Stimulated activated CD4-positive, alpha-beta T cell treated with anti-CD3 and anti-CD28 coated beads, Interleukin-12 subunit alpha, Interleukin-12 subunit beta, amount 100 ng/mL, for 48 hours (primary cell): ENCODE measurements at regions not wholly inside any gene's neighbourhood (a gene's known extent, or its start where the extent isn't known, plus 50 kb on each side); places are given as distances from the start of the nearest gene placed in this dataset.

Experiments
- DNase-seq, 3 donors: peaks; one replicate each; pipeline ENCODE4 v3.0.0-alpha.2; 2020; ENCODE audit warnings: low read depth in 2 of 3, low spot score in 1 of 3

GRCh38 chr21:38898422-38899096 is 92.8 kb downstream of the ETS2 start:
- no peak for DNase-seq

GRCh38 chr21:38897532-38898421 is 92.0 kb downstream of the ETS2 start:
- DNase-seq = no peak

- no peak for DNase-seq
Measured at GRCh38 chr21:38894899-38895298, 89.2 kb downstream of the ETS2 start.

GRCh38 chr21:38888991-38889561 is 83.3 kb downstream of the ETS2 start:
- DNase-seq = no peak

GRCh38 chr21:38887749-38888148 is 82.0 kb downstream of the ETS2 start:
- no peak for DNase-seq

- DNase-seq = no peak
Measured at GRCh38 chr21:38887062-38887686, 81.4 kb downstream of the ETS2 start.

- no peak for DNase-seq
Measured at GRCh38 chr21:38885909-38886308, 80.2 kb downstream of the ETS2 start.

- no peak for DNase-seq
Measured at GRCh38 chr21:38884440-38884839, 78.7 kb downstream of the ETS2 start.

GRCh38 chr21:38883142-38883541 is 77.4 kb downstream of the ETS2 start:
- DNase-seq = no peak

- no peak for DNase-seq
Measured at GRCh38 chr21:38881131-38881530, 75.4 kb downstream of the ETS2 start.

GRCh38 chr21:38880577-38880966 is 74.8 kb downstream of the ETS2 start:
- DNase-seq = no peak

GRCh38 chr21:38879912-38880576 is 74.3 kb downstream of the ETS2 start:
- no peak for DNase-seq

GRCh38 chr21:38878379-38879179 is 72.8 kb downstream of the ETS2 start:
- no peak for DNase-seq

- DNase-seq = no peak
Measured at GRCh38 chr21:38875694-38876492, 70.2 kb downstream of the ETS2 start.
